K562 (cell line): ENCODE measurements at regions not wholly inside any gene's neighbourhood (a gene's known extent, or its start where the extent isn't known, plus 50 kb on each side); places are given as distances from the start of the nearest gene placed in this dataset.

Experiments
- BHLHE40 ChIP-seq: IDR thresholded peaks from 2 replicates; pipeline ENCODE4 v1.6.1; 2011; ENCODE audit warnings: low read length, improper control_type of control experiment
- ZNF830 ChIP-seq: fragments of 250-450 bp; sonication (Bioruptor Pico); IDR thresholded peaks from 2 replicates; pipeline ENCODE4 v1.5.0; 2021; ENCODE audit warnings: mild to moderate bottlenecking
- TF ChIP-seq, protein P1 (sequence below): fragments of 450-650 bp; formaldehyde crosslinking; IDR thresholded peaks from 2 replicates; pipeline ENCODE4 v1.4.0; 2020; ENCODE audit warnings: mild to moderate bottlenecking, moderate library complexity
- TF ChIP-seq, protein P2 (sequence below), 3 experiments: IDR thresholded peaks in 2 of 3; conservative IDR thresholded peaks in 1 of 3; 2 replicates each; pipeline ENCODE4 v1.5.1; 2011 to 2012; ENCODE audit warnings: low read length in 3 of 3, mild to moderate bottlenecking in 3 of 3, control low read depth in 2 of 3, improper control_type of control experiment in 1 of 3, inconsistent platforms in 1 of 3, low read depth in 1 of 3, mixed read lengths in 1 of 3, moderate library complexity in 1 of 3; ENCODE audit not compliant: insufficient read depth in 2 of 3

DNA sequence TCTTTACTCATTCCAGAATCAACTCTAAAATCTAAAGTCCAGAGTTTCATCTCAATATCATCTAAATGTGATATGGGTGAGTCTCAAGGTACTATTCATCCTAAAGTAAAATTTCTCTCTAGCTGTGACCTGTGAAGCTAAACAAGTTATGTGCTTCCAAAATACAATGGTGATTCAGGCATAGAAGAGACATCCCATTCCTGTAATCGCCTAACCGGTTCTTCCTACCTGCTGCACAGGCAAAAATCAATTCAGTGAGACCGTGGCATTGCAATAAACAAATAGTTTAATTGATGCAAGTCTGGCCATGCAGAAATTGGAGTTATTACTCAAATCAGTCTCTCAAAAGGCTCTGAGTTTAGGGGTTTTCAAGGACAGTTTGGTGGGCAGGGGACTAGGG, 232.8 kb downstream of the UBE3D start:
- TF ChIP-seq, protein P1, sequence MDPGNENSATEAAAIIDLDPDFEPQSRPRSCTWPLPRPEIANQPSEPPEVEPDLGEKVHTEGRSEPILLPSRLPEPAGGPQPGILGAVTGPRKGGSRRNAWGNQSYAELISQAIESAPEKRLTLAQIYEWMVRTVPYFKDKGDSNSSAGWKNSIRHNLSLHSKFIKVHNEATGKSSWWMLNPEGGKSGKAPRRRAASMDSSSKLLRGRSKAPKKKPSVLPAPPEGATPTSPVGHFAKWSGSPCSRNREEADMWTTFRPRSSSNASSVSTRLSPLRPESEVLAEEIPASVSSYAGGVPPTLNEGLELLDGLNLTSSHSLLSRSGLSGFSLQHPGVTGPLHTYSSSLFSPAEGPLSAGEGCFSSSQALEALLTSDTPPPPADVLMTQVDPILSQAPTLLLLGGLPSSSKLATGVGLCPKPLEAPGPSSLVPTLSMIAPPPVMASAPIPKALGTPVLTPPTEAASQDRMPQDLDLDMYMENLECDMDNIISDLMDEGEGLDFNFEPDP (CRISPR knock-in tag): no peak
- TF ChIP-seq, protein P2, sequence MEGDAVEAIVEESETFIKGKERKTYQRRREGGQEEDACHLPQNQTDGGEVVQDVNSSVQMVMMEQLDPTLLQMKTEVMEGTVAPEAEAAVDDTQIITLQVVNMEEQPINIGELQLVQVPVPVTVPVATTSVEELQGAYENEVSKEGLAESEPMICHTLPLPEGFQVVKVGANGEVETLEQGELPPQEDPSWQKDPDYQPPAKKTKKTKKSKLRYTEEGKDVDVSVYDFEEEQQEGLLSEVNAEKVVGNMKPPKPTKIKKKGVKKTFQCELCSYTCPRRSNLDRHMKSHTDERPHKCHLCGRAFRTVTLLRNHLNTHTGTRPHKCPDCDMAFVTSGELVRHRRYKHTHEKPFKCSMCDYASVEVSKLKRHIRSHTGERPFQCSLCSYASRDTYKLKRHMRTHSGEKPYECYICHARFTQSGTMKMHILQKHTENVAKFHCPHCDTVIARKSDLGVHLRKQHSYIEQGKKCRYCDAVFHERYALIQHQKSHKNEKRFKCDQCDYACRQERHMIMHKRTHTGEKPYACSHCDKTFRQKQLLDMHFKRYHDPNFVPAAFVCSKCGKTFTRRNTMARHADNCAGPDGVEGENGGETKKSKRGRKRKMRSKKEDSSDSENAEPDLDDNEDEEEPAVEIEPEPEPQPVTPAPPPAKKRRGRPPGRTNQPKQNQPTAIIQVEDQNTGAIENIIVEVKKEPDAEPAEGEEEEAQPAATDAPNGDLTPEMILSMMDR (IDR thresholded peaks at IDR 0.05 in 2 of 3, conservative IDR thresholded peaks at IDR 0.05 in 1 of 3; ENCODE audit: insufficient read depth in 2 of 3, low read depth in 1 of 3, low read length in 3 of 3): no peak
- TF ChIP-seq ZNF830 (no peak), BHLHE40 (no peak)
